Karpas-422 (cell line): ENCODE measurements at regions not wholly inside any gene's neighbourhood (a gene's known extent, or its start where the extent isn't known, plus 50 kb on each side); places are given as distances from the start of the nearest gene placed in this dataset.

ENCODE experiments used
- DNase-seq: peaks from one replicate; pipeline ENCODE4 v3.0.0-alpha.2; 2015
- H2AFZ ChIP-seq: fragments of 200-600 bp; sonication (generic); 2 replicates; pipeline ENCODE4 v1.6.1; 2014; ENCODE audit warnings: antibody characterized with exemption, low read length, mixed read lengths
- H3K27ac ChIP-seq: fragments of 200-600 bp; sonication (generic); 2 replicates; pipeline ENCODE4 v1.5.1; 2014; ENCODE audit warnings: mild to moderate bottlenecking, low read length, moderate library complexity
- H3K27me3 ChIP-seq: fragments of 200-600 bp; sonication (generic); 2 replicates; pipeline ENCODE4 v1.6.1; 2014; ENCODE audit warnings: low read length, mixed read lengths
- H3K36me3 ChIP-seq: fragments of 200-600 bp; sonication (generic); 2 replicates; pipeline ENCODE4 v1.6.1; 2014; ENCODE audit warnings: low read length, mixed read lengths; ENCODE audit not compliant: insufficient read depth
- H3K4me1 ChIP-seq: fragments of 200-600 bp; sonication (generic); 2 replicates; pipeline ENCODE4 v1.6.1; 2014; ENCODE audit warnings: mild to moderate bottlenecking, low read length, mixed read lengths
- H3K4me2 ChIP-seq: fragments of 200-600 bp; sonication (generic); 2 replicates; pipeline ENCODE4 v1.6.1; 2014; ENCODE audit warnings: low read length, low read depth, mild to moderate bottlenecking; ENCODE audit not compliant: poor library complexity, severe bottlenecking
- H3K4me3 ChIP-seq: fragments of 200-600 bp; sonication (generic); 2 replicates; pipeline ENCODE4 v1.5.1; 2014; ENCODE audit warnings: mild to moderate bottlenecking, antibody characterized with exemption, low read length, mixed read lengths
- H3K79me2 ChIP-seq: fragments of 200-600 bp; sonication (generic); 2 replicates; pipeline ENCODE4 v1.6.1; 2014; ENCODE audit warnings: mild to moderate bottlenecking, low read length, mixed read lengths
- H3K9ac ChIP-seq: fragments of 200-600 bp; sonication (generic); 2 replicates; pipeline ENCODE4 v1.6.0; 2014; ENCODE audit warnings: low read length
- H3K9me2 ChIP-seq: fragments of 200-600 bp; sonication (generic), shearing (Covaris generic); replicated peaks from 2 replicates; pipeline ENCODE4 v1.6.0; 2014; ENCODE audit warnings: mild to moderate bottlenecking, low read length, moderate library complexity; ENCODE audit not compliant: insufficient read depth
- H3K9me3 ChIP-seq: fragments of 300-700, 200-600 bp; sonication (generic); 2 replicates; pipeline ENCODE4 v1.6.1; 2014; ENCODE audit warnings: low read length, mixed read lengths
- H4K20me1 ChIP-seq: fragments of 200-600 bp; sonication (generic); 2 replicates; pipeline ENCODE4 v1.6.1; 2014; ENCODE audit warnings: mild to moderate bottlenecking, antibody characterized with exemption, low read length, low read depth; ENCODE audit not compliant: insufficient read depth

GRCh38 chr14:98564006-98564405 is 708.0 kb downstream of the BCL11B start:
- no peaks in the 10 kb centered on the region for H4K20me1 ChIP-seq
- no peak overlapping the region for H3K4me2 ChIP-seq
- no peaks in the 10 kb centered on the region for H3K79me2 ChIP-seq
- no peak overlapping the region for H3K4me3 ChIP-seq
- H2AFZ ChIP-seq, result no peak overlapping the region
- no peaks in the 10 kb centered on the region; the same call in 1 of the 2 replicates for H3K36me3 ChIP-seq
- H3K27me3 ChIP-seq, result no peaks in the 10 kb centered on the region
- DNase-seq, result no peak
- H3K4me1 ChIP-seq, result no peaks in the 10 kb centered on the region
- peaks cover 38% of the 10 kb centered on the region for H3K9me3 ChIP-seq
- H3K27ac ChIP-seq, result no peak overlapping the region
- no peak overlapping the region for H3K9ac ChIP-seq
- H3K9me2 ChIP-seq, result no peaks in the 10 kb centered on the region

GRCh38 chr14:98564541-98564940 is 707.5 kb downstream of the BCL11B start:
- Histone ChIP-seq H3K4me2 (no peak overlapping the region), H3K4me1 (no peaks in the 10 kb centered on the region), H3K79me2 (no peaks in the 10 kb centered on the region), H3K27me3 (no peaks in the 10 kb centered on the region), H4K20me1 (no peaks in the 10 kb centered on the region), H3K9ac (no peak overlapping the region), H3K36me3 (no peaks in the 10 kb centered on the region; the same call in 1 of the 2 replicates), H3K9me2 (no peaks in the 10 kb centered on the region), H3K27ac (no peak overlapping the region), H3K4me3 (no peak overlapping the region), H2AFZ (no peak overlapping the region), H3K9me3 (peaks cover 37% of the 10 kb centered on the region)
- DNase-seq, result no peak

GRCh38 chr14:98571104-98571503 is 700.9 kb downstream of the BCL11B start:
- Histone ChIP-seq H2AFZ (no peak overlapping the region), H3K4me3 (no peak overlapping the region), H4K20me1 (no peaks in the 10 kb centered on the region), H3K36me3 (no peaks in the 10 kb centered on the region), H3K9me3 (peaks cover 43% of the 10 kb centered on the region), H3K4me2 (no peak overlapping the region), H3K4me1 (no peaks in the 10 kb centered on the region), H3K9ac (no peak overlapping the region), H3K79me2 (no peaks in the 10 kb centered on the region), H3K27me3 (no peaks in the 10 kb centered on the region), H3K9me2 (no peaks in the 10 kb centered on the region), H3K27ac (no peak overlapping the region)
- no peak for DNase-seq

- no peaks in the 10 kb centered on the region for H4K20me1 ChIP-seq
- no peak overlapping the region for H3K9ac ChIP-seq
- no peak for DNase-seq
- H3K4me2 ChIP-seq, result no peak overlapping the region
- H3K36me3 ChIP-seq, result no peaks in the 10 kb centered on the region
- H3K79me2 ChIP-seq, result no peaks in the 10 kb centered on the region
- no peaks in the 10 kb centered on the region for H3K27me3 ChIP-seq
- H3K4me1 ChIP-seq, result no peaks in the 10 kb centered on the region
- peaks cover 43% of the 10 kb centered on the region for H3K9me3 ChIP-seq
- no peak overlapping the region for H2AFZ ChIP-seq
- H3K27ac ChIP-seq, result no peak overlapping the region
- no peaks in the 10 kb centered on the region for H3K9me2 ChIP-seq
- no peak overlapping the region for H3K4me3 ChIP-seq
These were observed 698.9 kb downstream of the BCL11B start for GRCh38 chr14:98573082-98573481.

- Histone ChIP-seq H3K27me3 (no peaks in the 10 kb centered on the region), H3K4me3 (no peak overlapping the region), H3K4me2 (no peak overlapping the region), H3K27ac (no peak overlapping the region), H3K79me2 (no peaks in the 10 kb centered on the region), H3K4me1 (no peaks in the 10 kb centered on the region), H4K20me1 (no peaks in the 10 kb centered on the region), H3K9me2 (no peaks in the 10 kb centered on the region), H3K9ac (no peak overlapping the region), H3K36me3 (no peaks in the 10 kb centered on the region), H2AFZ (no peak overlapping the region), H3K9me3 (peaks cover 51% of the 10 kb centered on the region)
- DNase-seq, result no peak
These were observed 695.5 kb downstream of the BCL11B start for GRCh38 chr14:98576463-98576862.

GRCh38 chr14:98578204-98578603 is 693.8 kb downstream of the BCL11B start:
- Histone ChIP-seq H3K27ac (no peak overlapping the region), H3K79me2 (no peaks in the 10 kb centered on the region), H3K9me2 (no peaks in the 10 kb centered on the region), H3K4me2 (no peak overlapping the region), H3K9ac (no peak overlapping the region), H3K27me3 (no peaks in the 10 kb centered on the region), H4K20me1 (no peaks in the 10 kb centered on the region), H3K4me3 (no peak overlapping the region), H2AFZ (no peak overlapping the region), H3K9me3 (peaks cover 42% of the 10 kb centered on the region), H3K36me3 (no peaks in the 10 kb centered on the region), H3K4me1 (no peaks in the 10 kb centered on the region)
- DNase-seq, result no peak

- no peak overlapping the region for H3K4me3 ChIP-seq
- DNase-seq, result no peak
- no peaks in the 10 kb centered on the region for H3K4me1 ChIP-seq
- H3K9me3 ChIP-seq, result peaks cover 40% of the 10 kb centered on the region
- no peak overlapping the region for H2AFZ ChIP-seq
- no peaks in the 10 kb centered on the region for H3K9me2 ChIP-seq
- H3K36me3 ChIP-seq, result no peaks in the 10 kb centered on the region
- H3K4me2 ChIP-seq, result no peak overlapping the region
- H4K20me1 ChIP-seq, result no peaks in the 10 kb centered on the region
- H3K79me2 ChIP-seq, result no peaks in the 10 kb centered on the region
- H3K27ac ChIP-seq, result no peak overlapping the region
- H3K9ac ChIP-seq, result no peak overlapping the region
- no peaks in the 10 kb centered on the region for H3K27me3 ChIP-seq
These were observed 692.9 kb downstream of the BCL11B start for GRCh38 chr14:98579140-98579539.

- Histone ChIP-seq H3K4me3 (no peak overlapping the region), H3K4me1 (no peaks in the 10 kb centered on the region), H3K36me3 (no peaks in the 10 kb centered on the region), H3K27ac (no peak overlapping the region), H2AFZ (no peak overlapping the region), H3K9me3 (peaks cover 38% of the 10 kb centered on the region), H4K20me1 (no peaks in the 10 kb centered on the region), H3K9ac (no peak overlapping the region), H3K9me2 (no peaks in the 10 kb centered on the region), H3K27me3 (no peaks in the 10 kb centered on the region), H3K4me2 (no peak overlapping the region), H3K79me2 (no peaks in the 10 kb centered on the region)
- no peak for DNase-seq
These were observed 691.8 kb downstream of the BCL11B start for GRCh38 chr14:98580131-98580678.

- Histone ChIP-seq H3K9me3 (peaks cover 42% of the 10 kb centered on the region), H3K9ac (no peak overlapping the region), H4K20me1 (no peaks in the 10 kb centered on the region), H3K9me2 (no peaks in the 10 kb centered on the region), H3K27ac (no peak overlapping the region), H3K36me3 (no peaks in the 10 kb centered on the region), H3K27me3 (no peaks in the 10 kb centered on the region), H3K4me2 (no peak overlapping the region), H3K4me3 (no peak overlapping the region), H3K79me2 (no peaks in the 10 kb centered on the region), H2AFZ (no peak overlapping the region), H3K4me1 (no peaks in the 10 kb centered on the region)
- no peak for DNase-seq
These were observed 689.7 kb downstream of the BCL11B start for GRCh38 chr14:98582276-98582675.
